Activated CD4-positive, alpha-beta T cell treated with anti-CD3 and anti-CD28 coated beads, Interleukin-2, amount 10 ng/mL, durations not matched to agents 24 days and 14 days (primary cell): ENCODE measurements at regions not wholly inside any gene's neighbourhood (a gene's known extent, or its start where the extent isn't known, plus 50 kb on each side); places are given as distances from the start of the nearest gene placed in this dataset.

Source experiments
- DNase-seq: peaks from one replicate; pipeline ENCODE4 v3.0.0; 2022
- H3K27ac Mint-ChIP-seq: one replicate; pipeline ENCODE4 v1.8.0; 2022; ENCODE audit warnings: mild to moderate bottlenecking, mixed read lengths
- H3K27me3 Mint-ChIP-seq: one replicate; pipeline ENCODE4 v1.8.0; 2022; ENCODE audit warnings: mixed read lengths
- H3K36me3 Mint-ChIP-seq: one replicate; pipeline ENCODE4 v1.8.0; 2022; ENCODE audit warnings: low read depth, mild to moderate bottlenecking, mixed read lengths
- H3K4me1 Mint-ChIP-seq: one replicate; pipeline ENCODE4 v1.8.0; 2021; ENCODE audit warnings: mixed read lengths
- H3K4me3 Mint-ChIP-seq: one replicate; pipeline ENCODE4 v1.8.0; 2022; ENCODE audit warnings: mild to moderate bottlenecking, moderate library complexity, mixed read lengths
- H3K9me3 Mint-ChIP-seq: one replicate; pipeline ENCODE4 v1.8.0; 2021; ENCODE audit warnings: mixed read lengths
- intact Hi-C: fragments of 100-400 bp; cut with micrococcal nuclease; formaldehyde crosslinking; loops from one replicate; pipeline ENCODE4 v1.15.1; 2023

GRCh38 chr4:14446904-14447303 lies 555.4 kb upstream of the CPEB2 start:
- Mint-ChIP-seq H3K4me1 (no peaks in the 10 kb centered on the region), H3K27ac (no peak overlapping the region)
- no peak for DNase-seq

GRCh38 chr4:14449308-14449707 lies 553.0 kb upstream of the CPEB2 start:
- intact Hi-C loops, result no loop called here
- no peaks in the 10 kb centered on the region for H3K27me3 Mint-ChIP-seq

More at GRCh38 chr4:14446904-14447303, 555.4 kb upstream of the CPEB2 start:
- no peak overlapping the region for H3K4me3 Mint-ChIP-seq
- H3K36me3 Mint-ChIP-seq, result no peaks in the 10 kb centered on the region
- intact Hi-C loops, result no loop called here
- peaks cover 5% of the 10 kb centered on the region for H3K9me3 Mint-ChIP-seq
- no peaks in the 10 kb centered on the region for H3K27me3 Mint-ChIP-seq

GRCh38 chr4:14452001-14452400 lies 550.3 kb upstream of the CPEB2 start:
- intact Hi-C loops, result no loop called here
- Mint-ChIP-seq H3K9me3 (no peaks in the 10 kb centered on the region), H3K27me3 (no peaks in the 10 kb centered on the region), H3K27ac (no peak overlapping the region), H3K36me3 (no peaks in the 10 kb centered on the region), H3K4me1 (no peaks in the 10 kb centered on the region), H3K4me3 (no peak overlapping the region)
- no peak for DNase-seq

More at GRCh38 chr4:14449308-14449707, 553.0 kb upstream of the CPEB2 start:
- no peaks in the 10 kb centered on the region for H3K9me3 Mint-ChIP-seq
- no peaks in the 10 kb centered on the region for H3K36me3 Mint-ChIP-seq
- no peak overlapping the region for H3K27ac Mint-ChIP-seq
- H3K4me3 Mint-ChIP-seq, result no peak overlapping the region
- no peak for DNase-seq
- no peaks in the 10 kb centered on the region for H3K4me1 Mint-ChIP-seq

DNA sequence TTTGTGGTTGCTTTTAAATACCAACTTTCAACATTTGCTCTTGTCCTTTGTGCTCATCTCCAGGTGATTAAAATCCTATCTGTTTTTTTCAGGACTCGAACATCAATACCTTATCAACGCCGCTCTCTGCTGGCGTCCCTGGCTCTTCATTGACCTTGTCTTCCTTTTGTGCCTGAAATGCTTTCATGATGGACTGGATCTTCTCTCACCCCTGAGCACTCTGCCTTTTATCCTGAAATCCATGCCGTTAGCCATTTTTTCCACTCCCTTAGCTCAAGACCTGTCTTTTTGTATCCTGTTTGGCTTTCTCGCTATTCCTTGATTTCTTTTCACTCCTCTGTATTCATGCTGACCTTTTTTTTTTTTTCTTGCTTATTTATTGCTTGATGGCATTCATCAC lies 549.5 kb upstream of the CPEB2 start:
- no peaks in the 10 kb centered on the region for H3K36me3 Mint-ChIP-seq
- H3K9me3 Mint-ChIP-seq, result no peaks in the 10 kb centered on the region
- H3K4me3 Mint-ChIP-seq, result no peak overlapping the region
- no peak overlapping the region for H3K27ac Mint-ChIP-seq
- DNase-seq, result no peak
- intact Hi-C loops, result no loop called here
- H3K27me3 Mint-ChIP-seq, result no peaks in the 10 kb centered on the region
- no peaks in the 10 kb centered on the region for H3K4me1 Mint-ChIP-seq

DNA sequence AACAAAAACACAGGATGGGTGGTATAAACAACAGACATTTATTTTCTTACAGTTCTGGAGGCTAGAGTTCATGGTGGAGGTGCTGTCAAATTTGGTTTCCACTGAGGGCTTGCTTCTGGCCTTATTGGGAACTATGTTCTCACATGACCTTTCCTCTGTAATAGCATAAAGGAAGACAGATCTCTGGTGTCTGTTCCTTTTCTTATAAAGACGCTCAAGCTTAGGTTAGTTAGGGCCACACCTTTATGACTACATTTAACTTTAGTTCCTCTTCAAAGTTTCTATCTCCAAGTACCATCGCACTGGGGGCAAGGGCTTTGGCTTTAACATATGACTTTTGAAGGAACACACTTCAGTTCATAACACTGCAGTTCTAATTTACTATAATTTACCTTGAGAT lies 543.8 kb upstream of the CPEB2 start:
- Mint-ChIP-seq H3K4me3 (no peak overlapping the region), H3K4me1 (no peaks in the 10 kb centered on the region), H3K27ac (no peak overlapping the region), H3K9me3 (no peaks in the 10 kb centered on the region), H3K27me3 (no peaks in the 10 kb centered on the region), H3K36me3 (no peaks in the 10 kb centered on the region)
- DNase-seq, result no peak
- intact Hi-C loops, result no loop called here

DNA sequence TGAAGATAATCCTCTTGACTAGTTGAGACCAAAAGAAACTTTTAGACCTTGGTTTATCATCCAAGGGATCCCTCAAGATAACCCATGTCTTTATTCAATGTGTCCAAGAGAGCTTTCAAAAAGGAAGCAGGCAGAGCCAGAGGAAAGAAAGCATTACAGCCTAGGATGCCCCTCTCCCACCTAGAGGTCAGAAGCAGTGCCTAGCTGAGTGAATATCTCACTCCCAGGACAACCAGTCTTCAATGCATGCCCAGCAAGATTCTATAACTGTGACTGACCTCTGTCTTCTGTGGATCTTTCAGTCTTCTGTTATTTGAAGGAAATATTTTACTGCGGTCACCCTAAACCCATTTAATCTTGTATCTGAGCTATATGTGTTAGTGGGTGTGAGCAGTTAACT lies 537.2 kb upstream of the CPEB2 start:
- Mint-ChIP-seq H3K4me1 (no peaks in the 10 kb centered on the region), H3K36me3 (no peaks in the 10 kb centered on the region), H3K27me3 (no peaks in the 10 kb centered on the region), H3K9me3 (no peaks in the 10 kb centered on the region), H3K27ac (no peak overlapping the region), H3K4me3 (no peak overlapping the region)
- no peak for DNase-seq
- intact Hi-C loops, result no loop called here

DNA sequence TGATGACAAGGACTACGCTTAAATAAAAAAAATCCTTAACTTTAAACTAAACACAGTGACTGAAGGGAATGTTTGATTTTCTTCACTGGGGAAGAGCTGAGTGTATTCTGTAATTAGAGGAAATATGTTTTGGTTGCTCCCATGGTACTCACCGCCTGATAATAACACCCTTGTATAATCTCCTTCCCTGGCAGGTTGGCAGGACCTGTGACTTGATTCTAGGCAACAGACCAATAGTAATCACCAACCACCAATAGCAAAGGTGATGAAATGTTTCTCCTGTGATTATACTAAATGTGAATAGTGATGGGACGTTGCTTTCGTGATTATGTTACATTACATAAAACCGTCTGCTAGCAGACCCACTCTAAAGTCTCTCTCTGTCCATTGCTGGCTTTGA lies 536.8 kb upstream of the CPEB2 start:
- H3K36me3 Mint-ChIP-seq, result no peaks in the 10 kb centered on the region
- H3K27ac Mint-ChIP-seq, result no peak overlapping the region
- DNase-seq, result no peak
- no peaks in the 10 kb centered on the region for H3K27me3 Mint-ChIP-seq
- intact Hi-C loops, result no loop called here
- H3K4me3 Mint-ChIP-seq, result no peak overlapping the region
- H3K4me1 Mint-ChIP-seq, result no peaks in the 10 kb centered on the region
- H3K9me3 Mint-ChIP-seq, result no peaks in the 10 kb centered on the region

DNA sequence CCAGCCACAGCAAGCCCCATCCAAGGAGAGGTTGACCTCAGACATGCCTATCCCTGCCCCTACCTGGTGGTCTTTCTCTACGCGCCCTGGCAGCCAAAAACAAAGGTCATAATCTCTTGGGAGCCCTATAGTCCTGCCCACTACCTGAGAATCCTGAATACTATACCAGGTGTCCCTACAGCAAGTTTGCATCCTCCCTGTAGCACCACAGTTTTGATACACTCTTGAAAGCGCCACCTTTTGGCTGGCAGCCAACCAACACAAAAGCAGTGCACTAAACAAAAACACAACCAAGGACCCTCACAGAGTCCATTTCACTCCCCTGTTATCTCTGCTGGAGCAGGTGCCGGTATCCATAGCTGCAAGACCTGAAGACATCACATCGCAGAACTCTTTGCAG lies 523.8 kb upstream of the CPEB2 start:
- H3K27me3 Mint-ChIP-seq, result no peaks in the 10 kb centered on the region
- H3K9me3 Mint-ChIP-seq, result peaks cover 5% of the 10 kb centered on the region
- intact Hi-C loops, result no loop called here
- no peaks in the 10 kb centered on the region for H3K4me1 Mint-ChIP-seq
- no peak overlapping the region for H3K27ac Mint-ChIP-seq
- H3K4me3 Mint-ChIP-seq, result no peak overlapping the region
- no peaks in the 10 kb centered on the region for H3K36me3 Mint-ChIP-seq
- no peak for DNase-seq

GRCh38 chr4:14496408-14496807 lies 505.9 kb upstream of the CPEB2 start:
- intact Hi-C loops, result no loop called here
- H3K4me1 Mint-ChIP-seq, result no peaks in the 10 kb centered on the region
- H3K4me3 Mint-ChIP-seq, result no peak overlapping the region
- H3K36me3 Mint-ChIP-seq, result no peaks in the 10 kb centered on the region
- H3K27me3 Mint-ChIP-seq, result no peaks in the 10 kb centered on the region
- DNase-seq, result no peak
- H3K9me3 Mint-ChIP-seq, result no peaks in the 10 kb centered on the region
- H3K27ac Mint-ChIP-seq, result no peak overlapping the region

DNA sequence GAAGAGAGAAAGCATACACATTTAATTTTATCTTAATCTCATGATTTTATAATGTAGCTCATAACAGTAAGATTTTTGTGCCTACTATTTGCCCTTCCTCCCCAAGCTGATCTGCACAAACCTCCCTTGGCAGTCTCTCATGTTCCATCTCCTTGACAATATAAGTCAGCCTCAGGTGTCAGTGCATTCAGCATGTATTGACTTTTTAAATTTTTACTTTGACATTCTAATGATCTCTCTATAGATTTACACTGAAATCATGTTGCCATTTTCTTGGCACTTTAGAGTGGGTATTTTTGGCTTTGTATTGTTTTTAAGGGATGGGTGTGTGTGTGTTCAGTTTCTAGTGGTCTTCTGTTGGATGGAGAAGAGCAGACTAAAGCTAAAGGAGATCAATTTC lies 505.3 kb upstream of the CPEB2 start:
- Mint-ChIP-seq H3K9me3 (no peaks in the 10 kb centered on the region), H3K4me1 (no peaks in the 10 kb centered on the region), H3K27me3 (no peaks in the 10 kb centered on the region), H3K36me3 (no peaks in the 10 kb centered on the region), H3K4me3 (no peak overlapping the region), H3K27ac (no peak overlapping the region)
- no peak for DNase-seq
- intact Hi-C loops, result no loop called here

GRCh38 chr4:14504162-14504561 lies 498.1 kb upstream of the CPEB2 start:
- no peaks in the 10 kb centered on the region for H3K36me3 Mint-ChIP-seq
- no peak for DNase-seq
- H3K4me1 Mint-ChIP-seq, result no peaks in the 10 kb centered on the region
- H3K9me3 Mint-ChIP-seq, result no peaks in the 10 kb centered on the region
- intact Hi-C loops, result no loop called here
- no peak overlapping the region for H3K27ac Mint-ChIP-seq
- no peaks in the 10 kb centered on the region for H3K27me3 Mint-ChIP-seq
- H3K4me3 Mint-ChIP-seq, result no peak overlapping the region

DNA sequence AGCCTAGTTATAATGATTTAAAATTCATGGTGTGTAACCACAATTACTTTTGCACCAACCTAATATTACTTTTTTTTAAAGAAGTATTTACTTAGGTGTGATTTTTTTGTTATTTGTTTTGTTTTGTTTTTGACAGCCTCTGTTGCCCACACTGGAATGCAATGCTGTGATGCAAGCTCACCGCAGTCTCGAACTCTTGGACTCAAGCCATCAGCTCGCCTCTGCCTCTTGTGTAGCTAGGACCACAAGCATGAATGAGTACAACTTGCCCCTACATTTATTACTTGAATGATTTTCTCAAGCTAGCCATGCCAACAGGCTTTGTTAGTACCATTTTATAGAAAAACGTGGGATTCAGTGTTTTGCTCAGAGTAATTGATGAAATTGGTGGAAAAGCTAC lies 488.8 kb upstream of the CPEB2 start:
- DNase-seq, result no peak
- no peaks in the 10 kb centered on the region for H3K36me3 Mint-ChIP-seq
- no peaks in the 10 kb centered on the region for H3K27me3 Mint-ChIP-seq
- H3K4me3 Mint-ChIP-seq, result no peak overlapping the region
- no peaks in the 10 kb centered on the region for H3K4me1 Mint-ChIP-seq
- no peak overlapping the region for H3K27ac Mint-ChIP-seq
- H3K9me3 Mint-ChIP-seq, result no peaks in the 10 kb centered on the region
- intact Hi-C loops, result no loop called here

DNA sequence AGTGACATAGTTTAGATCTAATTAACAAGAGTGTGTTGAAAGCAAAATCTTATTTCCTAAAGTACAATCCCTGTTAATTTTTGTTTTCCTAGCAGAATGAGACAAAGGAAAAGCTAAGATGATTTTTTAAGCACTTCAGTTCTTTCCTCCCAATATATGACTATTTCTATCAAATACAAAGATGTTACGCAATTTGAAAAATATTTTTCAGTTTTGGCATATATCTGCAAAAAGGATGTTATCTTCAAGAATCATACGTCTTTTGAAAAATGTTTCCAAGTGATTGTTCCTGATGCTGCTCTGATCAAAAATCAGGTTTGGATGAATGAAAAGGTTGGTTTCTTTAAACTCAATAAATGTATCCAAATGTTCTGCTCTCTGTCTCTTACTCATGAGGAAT lies 486.7 kb upstream of the CPEB2 start:
- no peak for DNase-seq
- H3K4me1 Mint-ChIP-seq, result no peaks in the 10 kb centered on the region
- intact Hi-C loops, result no loop called here
- H3K36me3 Mint-ChIP-seq, result no peaks in the 10 kb centered on the region
- no peak overlapping the region for H3K4me3 Mint-ChIP-seq
- no peaks in the 10 kb centered on the region for H3K27me3 Mint-ChIP-seq
- H3K27ac Mint-ChIP-seq, result no peak overlapping the region
- no peaks in the 10 kb centered on the region for H3K9me3 Mint-ChIP-seq

- Mint-ChIP-seq H3K36me3 (no peaks in the 10 kb centered on the region), H3K27me3 (no peaks in the 10 kb centered on the region), H3K27ac (no peak overlapping the region), H3K9me3 (no peaks in the 10 kb centered on the region), H3K4me1 (no peaks in the 10 kb centered on the region), H3K4me3 (no peak overlapping the region)
- no peak for DNase-seq
- intact Hi-C loops, result no loop called here
Observed at GRCh38 chr4:14518136-14518535, 484.1 kb upstream of the CPEB2 start.

DNA sequence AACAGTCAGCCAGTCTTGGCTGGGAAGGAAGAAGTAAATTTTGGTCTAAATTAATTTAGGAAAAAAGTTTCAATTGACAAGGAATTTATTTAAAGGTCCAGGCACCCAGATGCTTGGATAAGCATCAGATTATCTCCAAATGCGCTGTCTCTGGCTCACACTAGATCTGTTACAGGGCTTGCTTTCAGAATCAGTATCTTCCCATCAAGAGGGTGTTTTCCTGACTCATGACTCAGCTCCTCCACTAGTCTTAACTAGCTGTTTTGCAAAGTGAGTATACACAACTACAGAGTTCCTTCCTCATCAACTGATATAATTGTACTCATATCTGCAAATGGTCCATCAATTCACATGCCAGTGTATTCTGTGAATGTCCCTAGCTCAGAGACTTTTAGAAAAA lies 482.1 kb upstream of the CPEB2 start:
- Mint-ChIP-seq H3K4me1 (no peaks in the 10 kb centered on the region), H3K4me3 (no peak overlapping the region), H3K27ac (no peak overlapping the region), H3K9me3 (no peaks in the 10 kb centered on the region), H3K27me3 (no peaks in the 10 kb centered on the region), H3K36me3 (no peaks in the 10 kb centered on the region)
- intact Hi-C loops, result no loop called here
- DNase-seq, result no peak

- no peaks in the 10 kb centered on the region for H3K27me3 Mint-ChIP-seq
Observed at GRCh38 chr4:14524276-14524675, 478.0 kb upstream of the CPEB2 start.

More at GRCh38 chr4:14524276-14524675, 478.0 kb upstream of the CPEB2 start:
- Mint-ChIP-seq H3K4me1 (no peaks in the 10 kb centered on the region), H3K36me3 (no peaks in the 10 kb centered on the region), H3K27ac (no peak overlapping the region), H3K4me3 (no peak overlapping the region), H3K9me3 (no peaks in the 10 kb centered on the region)
- DNase-seq, result no peak
- intact Hi-C loops, result no loop called here
